HG03565 (cell line): ENCODE measurements at regions not wholly inside any gene's neighbourhood (a gene's known extent, or its start where the extent isn't known, plus 50 kb on each side); places are given as distances from the start of the nearest gene placed in this dataset.
"Not testable (repeated sequence)": the region's sequence is repeated elsewhere in the genome, so short reads cannot be mapped to it uniquely, and the experiment has no call there.

Experiments
- ATAC-seq: cut with Tn5 transposase; IDR thresholded peaks from one replicate; pipeline ENCODE4 v1.9.1; 2021; ENCODE audit warnings: mild to moderate bottlenecking, moderate library complexity; ENCODE audit not compliant: unreplicated experiment

DNA sequence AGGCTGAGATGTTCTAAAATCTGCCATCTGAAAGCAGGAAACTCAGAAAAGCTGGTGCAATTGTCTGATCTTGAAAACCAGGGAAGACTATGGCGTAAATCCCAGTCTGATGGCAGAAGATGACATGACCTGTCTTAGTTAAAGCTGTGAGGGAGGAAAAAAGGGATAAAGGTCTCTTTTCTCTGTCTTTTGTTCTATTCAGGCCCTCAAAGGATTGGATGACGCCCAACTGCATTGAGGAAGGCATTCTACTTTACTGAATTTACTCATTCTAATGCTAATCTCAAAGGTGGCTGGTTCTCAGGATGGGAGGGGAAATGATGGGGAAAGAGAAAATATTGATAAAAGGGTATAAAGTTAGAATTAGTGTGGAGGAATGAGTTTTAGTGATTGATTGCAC, 312.8 kb upstream of the CTNND2 start:
- ATAC-seq, result no peak

DNA sequence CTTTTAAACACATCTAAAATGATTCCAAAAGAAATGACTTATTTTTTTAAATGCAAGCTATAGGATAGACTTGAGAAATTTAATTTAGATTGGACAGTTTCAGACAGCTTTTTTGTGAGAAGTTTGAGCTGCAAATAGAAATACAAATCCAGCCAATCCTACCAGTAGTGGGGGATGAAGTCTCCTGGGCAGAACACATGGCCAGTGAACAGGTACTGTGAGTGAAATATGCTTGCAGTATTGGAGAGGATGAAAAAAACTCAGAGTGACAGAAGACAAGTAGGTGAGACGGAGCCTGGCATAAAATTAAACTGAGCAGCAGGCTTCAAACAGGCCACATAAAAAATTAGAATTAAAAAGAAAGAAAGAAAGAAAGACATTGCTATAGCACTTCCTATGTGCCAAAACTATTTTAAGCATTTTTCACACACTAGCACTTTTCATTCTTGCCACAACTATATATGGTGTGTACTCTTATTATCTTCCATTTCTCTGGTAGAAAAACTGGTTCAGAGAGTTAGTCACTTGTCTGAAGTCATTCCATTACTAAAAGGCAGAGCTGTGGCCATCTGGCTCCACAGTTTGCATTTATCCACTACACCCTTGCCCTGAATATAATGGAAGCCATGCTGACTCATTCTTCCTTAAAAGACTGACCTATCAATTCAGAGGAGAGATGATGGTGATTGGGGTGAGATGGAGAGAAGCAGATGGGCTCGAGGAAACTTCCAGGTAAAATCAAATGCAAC, 310.2 kb upstream of the CTNND2 start:
- no peak for ATAC-seq

DNA sequence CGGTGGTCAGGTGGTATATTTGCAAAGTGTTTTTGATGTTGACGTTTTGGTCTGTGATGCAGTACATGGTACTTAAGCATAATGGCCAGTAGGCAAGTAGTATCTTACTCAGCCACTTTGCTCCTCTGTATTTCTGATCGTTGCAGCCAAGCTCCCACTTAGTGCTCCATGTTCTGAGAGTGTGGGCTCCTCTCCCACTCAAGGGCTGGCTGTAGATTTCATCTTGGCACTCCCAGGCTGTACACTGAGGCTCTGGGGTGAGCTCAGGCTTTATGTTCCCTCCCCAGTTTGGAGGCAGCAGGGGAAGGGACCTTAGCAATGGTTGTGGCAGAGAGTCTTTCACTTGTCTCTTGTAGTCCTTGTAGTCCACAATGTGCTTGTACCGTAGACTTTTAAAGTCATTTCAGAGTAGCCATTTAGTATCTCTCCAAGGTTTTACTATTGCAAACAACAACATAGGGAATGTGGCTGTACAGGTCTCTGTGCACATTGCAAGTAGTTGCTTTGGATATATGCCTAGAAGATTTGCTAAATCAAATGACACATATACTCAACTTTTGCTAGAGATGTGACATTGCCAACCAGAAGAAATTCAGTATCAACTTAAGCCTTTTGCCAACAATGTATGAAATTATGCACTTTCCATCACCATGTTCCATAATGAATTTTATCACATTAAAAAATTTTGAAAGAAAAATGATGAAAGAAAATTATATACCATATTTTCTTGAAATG, 304.3 kb upstream of the CTNND2 start:
- no peak for ATAC-seq

DNA sequence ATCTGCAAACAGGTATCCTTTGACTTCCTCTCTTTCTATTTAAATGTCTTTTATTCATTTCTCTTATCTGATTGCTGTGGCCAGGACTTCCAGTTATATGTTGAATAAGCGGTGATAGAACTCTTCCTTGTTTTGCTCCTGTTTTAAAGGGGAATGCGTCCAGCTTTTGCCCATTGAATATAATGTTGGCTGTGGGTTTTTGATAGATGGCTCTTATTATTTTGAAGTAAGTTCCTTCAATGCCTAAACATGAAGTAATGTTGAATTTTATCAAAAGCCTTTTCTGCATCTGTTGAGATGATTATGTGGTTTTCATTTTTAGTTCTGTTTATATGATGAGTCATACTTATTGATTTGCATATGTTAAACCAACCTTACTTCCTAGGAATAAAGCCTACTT, 300.5 kb upstream of the CTNND2 start:
- ATAC-seq, result no peak

DNA sequence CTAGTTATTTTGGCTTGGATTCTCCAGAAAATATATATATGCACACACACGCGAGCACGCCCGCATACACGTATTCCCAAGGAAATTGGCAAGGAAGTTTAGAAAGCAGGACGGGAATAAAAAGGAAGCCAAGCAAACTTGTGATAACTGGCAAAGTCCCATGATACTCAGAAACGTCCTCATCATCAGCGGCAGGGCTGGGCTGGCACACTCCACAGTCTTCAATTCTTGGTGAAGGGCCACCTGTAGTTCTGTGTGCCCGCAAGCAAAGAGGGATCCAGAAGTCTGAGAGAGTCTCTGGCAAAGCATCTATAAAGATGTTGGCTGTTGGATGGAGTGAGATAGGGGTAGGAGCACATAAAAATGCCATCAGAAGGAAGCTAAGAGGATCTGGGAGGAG, 289.3 kb upstream of the CTNND2 start:
- ATAC-seq, result no peak

DNA sequence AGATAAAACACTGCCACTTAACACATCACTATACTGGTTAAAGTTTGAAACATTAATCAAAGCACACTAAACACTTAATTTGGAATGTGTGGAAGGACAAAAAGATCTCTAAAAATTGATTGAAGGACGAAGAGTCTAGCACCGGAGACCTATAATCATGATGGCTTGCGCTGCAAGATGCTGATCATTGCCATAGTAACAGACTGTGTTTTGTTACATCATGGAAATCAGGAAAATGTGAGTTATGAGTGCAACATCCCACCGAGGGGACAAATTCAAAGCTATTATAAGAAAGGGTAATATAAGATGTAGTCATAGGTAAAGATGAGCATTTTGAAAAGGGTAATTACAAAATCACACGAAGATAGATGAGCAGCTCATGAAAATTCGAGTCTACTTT, 278.8 kb upstream of the CTNND2 start:
- no peak for ATAC-seq

DNA sequence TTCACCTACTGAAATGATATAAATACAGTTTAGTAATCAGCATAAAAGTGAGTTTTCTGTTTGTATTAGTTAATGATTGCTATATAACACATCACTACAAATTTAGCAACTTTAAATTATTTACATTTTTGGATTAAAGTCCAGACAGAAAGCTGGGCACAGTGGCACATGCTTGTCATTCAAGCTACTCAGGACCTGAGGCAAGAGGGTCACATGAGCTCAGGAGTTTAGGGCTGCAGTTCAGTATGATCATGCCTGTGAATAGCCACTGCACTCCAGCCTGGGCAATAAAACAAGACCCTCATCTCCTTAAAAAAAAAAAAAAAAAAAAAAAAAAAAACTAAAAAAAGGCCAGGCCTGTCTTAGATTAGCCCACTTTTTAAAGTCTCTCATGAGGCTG, 273.6 kb upstream of the CTNND2 start:
- no peak for ATAC-seq

DNA sequence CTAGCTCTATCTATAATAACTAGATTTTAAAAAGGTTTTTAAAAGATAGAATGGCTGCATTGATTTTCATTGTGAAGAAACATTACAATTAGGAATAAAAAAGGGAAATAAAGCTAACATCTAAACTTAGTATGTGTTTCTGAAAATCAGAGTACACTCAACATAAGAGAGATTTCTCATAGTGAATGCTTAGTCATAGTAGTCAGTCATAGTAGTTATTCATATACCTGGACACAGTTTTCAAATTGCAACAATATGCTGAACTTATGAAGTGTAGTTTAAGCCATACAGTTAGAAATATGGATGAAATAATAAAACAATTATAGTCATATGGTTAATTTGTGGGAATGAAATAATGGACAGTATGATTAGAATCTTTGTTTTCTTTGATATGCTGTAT, 273.0 kb upstream of the CTNND2 start:
- ATAC-seq, result no peak

DNA sequence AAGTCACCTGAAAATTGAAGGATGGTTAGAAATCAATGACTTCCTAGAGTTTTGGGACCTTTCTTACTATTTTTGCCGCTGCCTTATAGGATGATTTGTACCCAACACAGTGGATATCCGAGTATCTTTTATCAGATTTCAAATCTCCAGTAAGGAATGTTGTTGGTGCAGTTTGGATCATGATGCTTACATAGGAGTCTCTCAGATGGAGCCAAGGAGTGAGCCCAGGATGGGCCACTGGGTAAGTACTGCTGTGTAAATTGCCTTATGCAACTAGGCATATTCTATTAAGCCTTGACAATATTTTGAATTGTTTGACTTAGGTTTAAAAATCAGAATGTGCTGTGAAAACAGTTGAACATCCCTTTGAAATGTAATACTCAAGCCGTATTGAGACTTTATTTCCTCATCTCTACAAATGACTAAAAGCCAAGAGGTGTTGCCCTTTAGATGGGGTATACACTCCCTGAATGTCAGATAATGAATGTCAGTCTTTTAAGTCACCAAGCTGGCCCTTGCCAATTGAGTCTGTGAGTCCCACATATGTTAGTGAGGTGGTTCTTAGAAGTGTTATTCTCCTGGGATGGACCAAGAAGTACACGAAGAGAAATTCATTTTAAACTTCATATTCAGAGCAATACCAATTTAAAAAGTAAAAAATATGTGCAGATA, 271.8 kb upstream of the CTNND2 start:
- no peak for ATAC-seq

DNA sequence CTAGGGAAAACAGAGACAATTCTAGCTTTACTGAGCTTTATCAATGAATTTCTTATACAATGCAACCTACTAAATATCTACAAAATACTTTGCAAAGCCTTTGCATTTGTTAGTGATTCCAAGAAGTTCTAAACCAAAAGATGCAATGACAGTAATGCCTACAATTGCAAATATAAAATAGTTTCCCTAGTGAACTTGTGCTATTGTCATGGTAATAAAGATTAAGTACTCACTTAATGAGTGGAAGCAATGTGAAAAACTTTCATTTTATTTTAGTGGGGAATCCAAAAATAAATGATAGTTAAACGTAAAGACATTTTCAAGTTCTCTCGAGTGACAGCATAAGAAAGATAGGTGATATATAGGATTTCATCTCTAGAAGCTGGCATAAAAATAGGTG, 270.5 kb upstream of the CTNND2 start:
- no peak for ATAC-seq

DNA sequence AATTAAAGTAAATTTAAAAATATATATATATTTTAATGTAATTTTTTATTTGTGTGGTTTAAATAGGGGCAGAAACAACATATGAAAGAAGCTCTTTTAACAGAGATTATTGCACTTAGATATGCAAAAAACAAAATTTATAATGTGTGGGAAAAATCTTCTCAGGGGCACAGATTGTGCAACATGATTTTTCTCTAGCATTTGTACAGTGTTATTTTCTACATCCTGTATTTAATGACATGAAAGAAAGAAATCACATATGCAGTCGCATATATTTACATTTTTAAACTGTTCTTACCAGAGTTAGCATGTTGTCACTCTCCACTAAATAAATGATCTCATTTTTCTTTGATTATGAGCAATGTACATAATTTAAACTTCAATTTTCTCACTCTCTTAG, 265.3 kb upstream of the CTNND2 start:
- ATAC-seq, result no peak

DNA sequence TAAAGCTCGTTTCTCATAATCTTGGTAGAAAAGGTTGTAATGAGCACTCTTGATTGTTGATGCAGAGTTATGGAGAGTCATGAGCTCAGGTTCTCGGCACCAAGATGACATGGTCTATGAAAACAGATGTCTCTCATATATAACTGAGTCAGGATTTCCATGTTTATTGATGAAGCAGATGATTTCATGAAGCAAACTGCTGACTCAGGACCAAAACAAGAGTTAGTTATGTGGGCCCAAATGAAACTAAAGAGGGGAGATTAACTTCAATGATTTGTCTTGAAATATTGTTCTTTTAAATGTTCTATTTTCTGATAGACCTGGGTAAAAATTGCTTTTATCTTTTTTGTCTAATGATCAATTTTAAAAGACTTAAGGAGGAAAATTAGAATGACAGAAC, 258.6 kb upstream of the CTNND2 start:
- no peak for ATAC-seq

DNA sequence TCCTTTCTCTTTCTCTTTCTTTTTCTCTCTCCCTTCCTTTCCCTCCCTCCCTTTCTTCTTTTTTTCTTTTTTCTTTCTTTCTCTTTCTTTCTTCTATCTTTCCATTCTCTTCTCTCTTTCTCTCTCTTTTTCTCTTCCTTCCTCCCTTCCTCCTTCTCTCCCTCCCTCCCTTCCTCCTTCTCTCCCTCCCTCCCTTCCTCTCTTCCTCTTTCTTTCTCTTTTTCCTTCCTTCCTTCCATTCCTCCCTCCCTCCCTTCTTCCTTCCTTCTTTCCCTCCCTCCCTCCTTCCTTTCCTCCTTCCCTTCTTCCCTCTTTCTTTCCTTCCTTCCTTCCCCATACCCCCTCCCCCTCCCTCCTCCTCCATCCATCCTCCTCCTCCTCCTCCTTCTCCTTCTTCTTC, 243.3 kb upstream of the CTNND2 start:
- ATAC-seq, result no peak

DNA sequence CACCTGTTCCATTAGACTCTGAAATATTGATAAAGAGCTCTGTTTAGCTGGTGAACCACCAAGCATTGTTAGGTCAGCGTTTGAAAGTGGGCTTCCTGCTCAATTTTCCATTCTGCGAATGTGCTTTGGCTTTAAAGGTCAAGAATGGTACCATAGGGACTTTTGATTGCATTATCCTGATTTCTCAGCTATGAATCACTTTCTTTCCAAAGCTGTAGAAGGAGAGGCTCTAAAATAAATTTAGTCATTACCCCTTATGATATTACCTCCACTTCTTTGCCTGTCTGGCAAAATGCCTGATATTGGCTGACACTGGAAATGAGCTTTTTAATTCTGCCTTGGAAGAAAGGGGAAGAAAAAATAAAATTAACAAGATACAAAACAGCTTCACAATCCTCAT, 237.2 kb upstream of the CTNND2 start:
- ATAC-seq, result no peak

DNA sequence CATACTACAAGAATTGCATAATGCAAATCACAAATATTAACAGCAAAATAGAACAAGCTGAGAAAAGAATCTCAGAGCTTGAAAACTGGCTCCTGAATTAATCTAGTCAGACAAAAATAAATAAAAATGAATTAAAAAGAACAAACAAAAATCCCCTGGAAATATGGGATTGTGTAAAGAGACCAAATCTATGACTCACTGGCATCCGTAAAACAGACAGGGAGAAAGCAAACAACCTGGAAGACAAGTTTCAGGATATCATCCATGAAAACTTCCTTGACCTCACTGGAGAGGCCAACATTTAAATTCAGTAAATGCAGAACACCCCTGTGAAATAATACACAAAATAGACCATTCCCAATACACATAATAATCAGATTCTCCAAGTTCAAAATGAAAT, 229.3 kb upstream of the CTNND2 start:
- ATAC-seq, result no peak

DNA sequence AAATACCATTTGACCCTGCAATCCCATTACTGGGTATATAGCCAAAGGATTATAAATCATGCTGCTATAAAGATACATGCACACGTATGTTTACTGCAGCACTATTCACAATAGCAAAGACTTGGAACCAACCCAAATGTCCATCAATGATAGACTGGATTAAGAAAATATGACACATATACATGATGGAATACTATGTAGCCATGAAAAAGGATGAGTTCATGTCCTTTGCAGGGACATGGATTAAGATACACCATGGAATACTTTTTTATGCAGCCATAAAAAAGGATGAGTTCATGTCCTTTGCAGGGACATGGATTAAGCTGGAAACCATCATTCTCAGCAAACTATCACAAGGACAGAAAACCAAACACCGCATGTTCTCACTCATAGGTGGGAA, 226.8 kb upstream of the CTNND2 start:
- not testable (repeated sequence) for ATAC-seq

DNA sequence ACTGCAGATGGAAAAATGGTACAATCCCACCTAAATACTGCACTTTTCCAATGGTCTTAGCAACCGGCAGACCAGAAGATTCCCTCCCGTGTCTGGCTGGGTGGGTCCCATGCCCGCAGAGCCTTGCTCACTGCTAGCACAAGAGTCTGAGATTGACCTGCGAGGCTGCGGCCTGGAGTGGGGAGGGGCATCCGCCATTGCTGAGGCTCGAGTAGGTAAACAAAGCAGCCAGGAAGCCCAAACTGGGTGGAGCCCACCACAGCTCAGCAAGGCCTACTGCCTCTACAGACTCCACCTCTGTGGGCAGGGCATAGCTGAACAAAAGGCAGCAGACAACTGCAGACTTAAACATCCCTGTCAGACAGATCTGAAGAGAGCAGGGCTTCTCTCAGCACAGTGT, 221.6 kb upstream of the CTNND2 start:
- ATAC-seq, result no peak

DNA sequence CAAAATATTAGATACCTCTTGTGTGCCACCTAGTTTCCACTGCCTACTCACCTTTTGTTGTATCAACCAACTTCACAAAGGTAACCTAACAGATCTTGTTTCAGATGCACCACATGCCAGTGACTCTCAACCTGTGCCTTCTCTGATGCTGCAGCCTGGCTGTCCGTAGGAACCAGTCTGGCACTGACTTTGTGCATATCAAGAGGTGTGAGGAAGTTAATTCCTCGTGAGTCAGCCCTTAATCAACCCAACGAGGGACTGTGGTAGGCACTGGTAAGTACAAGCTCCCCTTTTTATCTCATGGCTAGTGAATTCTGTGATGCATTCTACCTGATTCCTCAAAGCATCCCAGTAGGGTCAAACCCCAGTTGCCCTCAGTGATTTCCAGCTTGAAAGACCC, 215.4 kb upstream of the CTNND2 start:
- ATAC-seq, result no peak

DNA sequence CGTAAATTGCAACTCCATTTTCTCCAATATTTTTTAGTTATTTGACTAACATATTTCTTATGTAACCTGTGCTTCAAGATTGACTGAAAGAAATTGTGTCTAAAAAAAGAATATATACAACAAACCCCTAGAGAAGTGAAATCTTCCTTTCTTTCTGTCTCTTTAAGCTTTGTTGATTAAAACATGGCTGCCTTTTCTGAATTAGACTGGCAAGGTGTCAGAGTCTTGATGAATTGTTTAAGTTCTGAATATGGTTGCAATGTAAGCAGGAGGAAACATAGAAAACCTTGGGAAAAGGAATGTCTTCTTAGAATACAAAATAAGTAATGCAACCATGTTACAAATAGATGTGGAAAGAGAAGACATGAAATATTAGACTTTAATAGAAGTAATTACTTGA, 209.8 kb upstream of the CTNND2 start:
- ATAC-seq, result no peak

DNA sequence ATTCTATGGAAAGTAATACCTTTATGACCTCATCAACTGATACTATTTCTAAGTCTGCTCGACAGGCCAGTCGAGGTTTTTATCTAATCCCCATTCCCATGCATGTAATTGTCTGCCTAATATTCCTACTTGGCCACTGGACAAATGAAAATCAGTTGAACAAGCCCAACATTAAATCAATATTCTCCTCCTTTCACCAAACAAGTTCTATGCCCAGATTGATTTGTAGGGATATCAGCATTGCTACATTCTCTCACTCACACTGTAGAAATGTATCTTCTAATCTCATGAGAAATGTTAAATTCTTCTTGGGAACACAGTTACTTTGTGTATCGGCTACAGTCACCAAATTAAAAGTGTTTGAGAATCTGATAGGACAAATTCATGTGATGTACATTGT, 208.8 kb upstream of the CTNND2 start:
- ATAC-seq, result no peak

DNA sequence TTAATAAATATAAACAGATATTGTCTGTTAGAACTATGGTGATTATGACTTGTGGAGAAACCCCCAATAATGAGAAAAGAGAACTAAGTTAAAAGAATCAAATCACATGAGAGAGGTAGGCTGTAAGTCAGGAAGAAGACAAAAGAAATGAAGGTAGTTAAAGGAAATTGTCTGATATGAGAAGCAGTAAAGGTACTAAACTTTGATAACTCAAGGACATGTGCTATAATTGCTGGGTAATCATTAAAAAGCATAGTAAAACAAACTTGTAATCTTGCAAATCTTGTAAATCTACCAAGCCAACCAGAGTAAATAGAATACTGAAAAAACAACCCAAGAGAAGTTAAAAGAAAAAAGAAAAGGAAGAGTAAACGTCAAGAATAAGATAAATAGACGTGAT, 207.0 kb upstream of the CTNND2 start:
- no peak for ATAC-seq

DNA sequence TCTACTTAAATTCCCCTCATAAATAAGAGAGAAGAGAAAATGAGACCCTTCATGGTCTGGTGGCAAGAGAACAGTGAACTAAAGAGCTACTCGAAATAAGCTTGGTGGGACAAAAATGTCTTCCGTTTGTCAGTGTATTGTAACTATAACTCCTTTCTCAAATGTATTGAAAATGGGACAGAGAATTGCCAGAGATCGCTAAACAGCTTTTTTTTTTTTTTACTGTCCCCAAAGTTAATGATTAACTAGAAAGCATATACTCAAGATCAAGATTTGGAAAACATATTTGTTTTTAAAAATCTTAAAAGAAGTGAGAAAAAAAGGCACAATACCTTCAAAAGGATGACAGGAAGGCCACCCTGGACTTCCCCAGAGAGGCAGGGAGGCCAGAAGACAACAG, 206.4 kb upstream of the CTNND2 start:
- ATAC-seq, result no peak
